Loucy (cell line): ENCODE measurements at regions not wholly inside any gene's neighbourhood (a gene's known extent, or its start where the extent isn't known, plus 50 kb on each side); places are given as distances from the start of the nearest gene placed in this dataset.

Experiments used
- H2AFZ ChIP-seq: fragments of 200-600 bp; sonication (generic); 2 replicates; pipeline ENCODE4 v1.6.0; 2016; ENCODE audit warnings: antibody characterized with exemption, mild to moderate bottlenecking, low read length, moderate library complexity
- H3F3A ChIP-seq: fragments of 200-600 bp; 2 replicates; pipeline ENCODE4 v1.6.0; 2016; ENCODE audit warnings: antibody characterized with exemption, low read depth, mild to moderate bottlenecking
- H3K27me3 ChIP-seq: fragments of 200-600 bp; sonication (generic); 2 replicates; pipeline ENCODE4 v1.6.1; 2014; ENCODE audit warnings: low read length, mild to moderate bottlenecking; ENCODE audit not compliant: insufficient read depth, poor library complexity, severe bottlenecking
- H3K36me3 ChIP-seq: fragments of 200-600 bp; sonication (generic); 2 replicates; pipeline ENCODE4 v1.6.1; 2016; ENCODE audit warnings: low read length; ENCODE audit not compliant: insufficient read depth
- H3K4me1 ChIP-seq: fragments of 200-600 bp; sonication (generic); 2 replicates; pipeline ENCODE4 v1.5.1; 2014; ENCODE audit warnings: low read length, mild to moderate bottlenecking; ENCODE audit not compliant: insufficient read depth, poor library complexity, severe bottlenecking
- H3K4me2 ChIP-seq: fragments of 200-600 bp; sonication (generic); 2 replicates; pipeline ENCODE4 v1.6.0; 2014; ENCODE audit warnings: antibody characterized with exemption, low read length, low read depth, mild to moderate bottlenecking; ENCODE audit not compliant: poor library complexity, severe bottlenecking
- H3K4me3 ChIP-seq: fragments of 200-600 bp; sonication (generic); 2 replicates; pipeline ENCODE4 v1.5.1; 2014; ENCODE audit warnings: low read length, mild to moderate bottlenecking, mixed read lengths; ENCODE audit not compliant: poor library complexity, severe bottlenecking
- H3K79me2 ChIP-seq: fragments of 200-600 bp; sonication (generic); 2 replicates; pipeline ENCODE4 v1.6.1; 2014; ENCODE audit warnings: low read length; ENCODE audit not compliant: insufficient read depth
- H3K9ac ChIP-seq: fragments of 200-600 bp; sonication (generic); 2 replicates; pipeline ENCODE4 v1.6.0; 2014; ENCODE audit warnings: mild to moderate bottlenecking, low read depth, low read length, moderate library complexity; ENCODE audit not compliant: poor library complexity, severe bottlenecking
- H3K9me2 ChIP-seq: fragments of 200-600 bp; sonication (generic); replicated peaks from 2 replicates; pipeline ENCODE4 v1.6.1; 2016; ENCODE audit warnings: low read depth, low read length, mixed read lengths
- H3K9me3 ChIP-seq: fragments of 200-600 bp; sonication (generic); 2 replicates; pipeline ENCODE4 v1.6.1; 2014; ENCODE audit warnings: mild to moderate bottlenecking, antibody characterized with exemption, low read length, low read depth; ENCODE audit not compliant: insufficient read depth
- H4K20me1 ChIP-seq: fragments of 200-600 bp; sonication (generic); 2 replicates; pipeline ENCODE4 v1.6.0; 2014; ENCODE audit warnings: antibody characterized with exemption, low read length, mild to moderate bottlenecking; ENCODE audit not compliant: insufficient read depth, poor library complexity, severe bottlenecking
- CTCF ChIP-seq: fragments of 200-600 bp; sonication (generic); conservative IDR thresholded peaks from 2 replicates; pipeline ENCODE4 v1.5.1; 2014; ENCODE audit warnings: mild to moderate bottlenecking, antibody characterized with exemption, low read length
- EZH2phosphoT487 ChIP-seq: fragments of 200-600 bp; IDR thresholded peaks from 2 replicates; pipeline ENCODE4 v1.6.1; 2018; ENCODE audit warnings: antibody characterized with exemption, mild to moderate bottlenecking, moderate library complexity, borderline replicate concordance

DNA sequence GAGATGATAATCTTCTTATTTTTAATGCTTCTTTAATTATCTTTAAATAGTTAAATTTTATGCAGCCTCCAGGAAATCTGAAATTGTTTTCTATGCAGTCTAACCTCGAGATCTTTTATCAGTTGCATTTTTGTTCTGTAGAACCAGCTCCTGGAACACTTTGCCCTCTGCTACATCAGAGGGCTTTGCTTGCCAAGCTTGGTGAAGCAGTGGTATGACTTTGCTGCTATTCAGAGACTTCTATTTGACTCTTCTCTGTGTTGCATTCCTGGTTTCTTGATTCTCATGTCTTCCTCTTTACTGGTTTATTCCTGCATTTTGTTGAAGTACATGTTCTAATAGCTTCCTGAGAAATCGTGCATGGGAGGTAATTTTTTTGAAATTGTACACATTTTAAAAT is 163.7 kb upstream of the TMEM229A start:
- Histone ChIP-seq H3K4me3 (no peak overlapping the region), H3K4me2 (no peak overlapping the region), H3K9me3 (no peaks in the 10 kb centered on the region), H3K4me1 (no peaks in the 10 kb centered on the region), H4K20me1 (no peaks in the 10 kb centered on the region), H3K36me3 (no peaks in the 10 kb centered on the region), H3K27me3 (no peaks in the 10 kb centered on the region), H3K9ac (no peak overlapping the region), H3F3A (no peaks in the 10 kb centered on the region), H3K9me2 (no peaks in the 10 kb centered on the region), H2AFZ (no peak overlapping the region), H3K79me2 (no peaks in the 10 kb centered on the region)
- TF ChIP-seq EZH2phosphoT487 (no peak), CTCF (no peak)

GRCh38 chr7:124192885-124193284 is 160.0 kb upstream of the TMEM229A start:
- no peaks in the 10 kb centered on the region for H3K9me3 ChIP-seq
- H3K36me3 ChIP-seq, result no peaks in the 10 kb centered on the region
- TF ChIP-seq CTCF, result no peak
- no peak overlapping the region for H3K4me2 ChIP-seq
- no peaks in the 10 kb centered on the region for H3K4me1 ChIP-seq
- no peaks in the 10 kb centered on the region for H3K27me3 ChIP-seq
- H3K79me2 ChIP-seq, result no peaks in the 10 kb centered on the region
- H2AFZ ChIP-seq, result no peak overlapping the region
- no peaks in the 10 kb centered on the region for H4K20me1 ChIP-seq
- no peaks in the 10 kb centered on the region for H3F3A ChIP-seq
- H3K9me2 ChIP-seq, result no peaks in the 10 kb centered on the region
- no peak overlapping the region for H3K9ac ChIP-seq
- H3K4me3 ChIP-seq, result no peak overlapping the region

- no peak overlapping the region for H3K4me3 ChIP-seq
- no peak overlapping the region for H3K4me2 ChIP-seq
- no peaks in the 10 kb centered on the region for H3K9me3 ChIP-seq
- no peaks in the 10 kb centered on the region for H3K27me3 ChIP-seq
- no peak overlapping the region for H3K9ac ChIP-seq
- H3K36me3 ChIP-seq, result no peaks in the 10 kb centered on the region
- H4K20me1 ChIP-seq, result no peaks in the 10 kb centered on the region
- H2AFZ ChIP-seq, result no peak overlapping the region
- no peaks in the 10 kb centered on the region for H3K79me2 ChIP-seq
- H3K4me1 ChIP-seq, result no peaks in the 10 kb centered on the region
- H3K9me2 ChIP-seq, result no peaks in the 10 kb centered on the region
- TF ChIP-seq CTCF (no peak), EZH2phosphoT487 (no peak)
- no peaks in the 10 kb centered on the region for H3F3A ChIP-seq
These were observed 158.8 kb upstream of the TMEM229A start for GRCh38 chr7:124191713-124192112.
